HG02623 (cell line): ENCODE measurements at regions not wholly inside any gene's neighbourhood (a gene's known extent, or its start where the extent isn't known, plus 50 kb on each side); places are given as distances from the start of the nearest gene placed in this dataset.
"Not testable (repeated sequence)": the region's sequence is repeated elsewhere in the genome, so short reads cannot be mapped to it uniquely, and the experiment has no call there.

ENCODE experiments used
- ATAC-seq: cut with Tn5 transposase; IDR thresholded peaks from one replicate; pipeline ENCODE4 v1.9.1; 2021; ENCODE audit warnings: moderate library complexity; ENCODE audit not compliant: unreplicated experiment

- ATAC-seq = no peak
Observed at GRCh38 chr17:70369391-70369790, 200.1 kb downstream of the KCNJ2 start.

- ATAC-seq = no peak
Observed at GRCh38 chr17:70370816-70371215, 201.5 kb downstream of the KCNJ2 start.

GRCh38 chr17:70373369-70373768 lies 204.0 kb downstream of the KCNJ2 start:
- ATAC-seq = no peak

GRCh38 chr17:70374496-70374895 lies 205.2 kb downstream of the KCNJ2 start:
- no peak for ATAC-seq

- no peak for ATAC-seq
Observed at GRCh38 chr17:70375406-70375805, 206.1 kb downstream of the KCNJ2 start.

- ATAC-seq = no peak
Observed at GRCh38 chr17:70375813-70376770, 206.8 kb downstream of the KCNJ2 start.

- ATAC-seq = no peak
Observed at GRCh38 chr17:70377654-70378053, 208.3 kb downstream of the KCNJ2 start.

- no peak for ATAC-seq
Observed at GRCh38 chr17:70378076-70378475, 208.7 kb downstream of the KCNJ2 start.

- ATAC-seq = no peak
Observed at GRCh38 chr17:70379945-70380344, 210.6 kb downstream of the KCNJ2 start.

- not testable (repeated sequence) for ATAC-seq
Observed at GRCh38 chr17:70381916-70382315, 212.6 kb downstream of the KCNJ2 start.

- no peak for ATAC-seq
Observed at GRCh38 chr17:70388326-70388725, 219.0 kb downstream of the KCNJ2 start.

- not testable (repeated sequence) for ATAC-seq
Observed at GRCh38 chr17:70389232-70389757, 220.0 kb downstream of the KCNJ2 start.

GRCh38 chr17:70390049-70390448 lies 220.7 kb downstream of the KCNJ2 start:
- no peak for ATAC-seq

- no peak for ATAC-seq
Observed at GRCh38 chr17:70394473-70395232, 225.3 kb downstream of the KCNJ2 start.

- ATAC-seq = peak; percentile 64
Observed at GRCh38 chr17:70405492-70406220, 236.3 kb downstream of the KCNJ2 start.

GRCh38 chr17:70407506-70407905 lies 238.2 kb downstream of the KCNJ2 start:
- no peak for ATAC-seq

- ATAC-seq = no peak
Observed at GRCh38 chr17:70408768-70409167, 239.4 kb downstream of the KCNJ2 start.

GRCh38 chr17:70414300-70414699 lies 245.0 kb downstream of the KCNJ2 start:
- ATAC-seq = no peak

- no peak for ATAC-seq
Observed at GRCh38 chr17:70420861-70421445, 251.6 kb downstream of the KCNJ2 start.

- ATAC-seq = no peak
Observed at GRCh38 chr17:70422862-70423261, 253.5 kb downstream of the KCNJ2 start.

- ATAC-seq = no peak
Observed at GRCh38 chr17:70423562-70423961, 254.2 kb downstream of the KCNJ2 start.
